MM.1S (cell line): ENCODE measurements at regions not wholly inside any gene's neighbourhood (a gene's known extent, or its start where the extent isn't known, plus 50 kb on each side); places are given as distances from the start of the nearest gene placed in this dataset.

Source experiments
- EZH2 ChIP-seq: fragments of 300-600 bp; sonication (generic); optimal IDR thresholded peaks from 2 replicates; pipeline ENCODE3; 2017; ENCODE audit warnings: low read depth, mild to moderate bottlenecking, antibody characterized with exemption, low read length, mixed read lengths
- TF ChIP-seq, protein P1 (sequence below): fragments of 300-600 bp; sonication (generic); IDR thresholded peaks from 2 replicates; pipeline ENCODE4 v1.5.1; 2016; ENCODE audit warnings: antibody characterized with exemption, low read length, mixed read lengths

DNA sequence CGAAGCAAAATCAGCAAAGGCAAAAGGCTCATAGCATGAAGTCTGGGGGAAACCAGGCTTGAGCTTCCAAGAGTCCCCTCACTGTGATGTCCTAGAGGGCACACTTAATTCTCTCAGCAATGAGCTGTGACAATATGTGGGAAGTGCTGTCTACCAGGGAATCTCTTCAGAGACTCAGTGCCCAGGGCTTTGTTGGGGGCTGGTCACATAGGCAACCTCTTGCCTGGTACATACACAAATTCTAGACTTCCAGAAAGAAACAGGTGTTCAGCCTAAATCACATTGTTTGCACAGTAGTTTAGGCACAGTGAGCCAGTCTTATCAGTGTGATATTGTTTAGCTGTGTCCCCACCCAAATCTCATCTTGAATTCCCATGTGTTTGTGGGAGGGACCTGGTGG lies 400.5 kb downstream of the PRDM2 start:
- TF ChIP-seq, protein P1, sequence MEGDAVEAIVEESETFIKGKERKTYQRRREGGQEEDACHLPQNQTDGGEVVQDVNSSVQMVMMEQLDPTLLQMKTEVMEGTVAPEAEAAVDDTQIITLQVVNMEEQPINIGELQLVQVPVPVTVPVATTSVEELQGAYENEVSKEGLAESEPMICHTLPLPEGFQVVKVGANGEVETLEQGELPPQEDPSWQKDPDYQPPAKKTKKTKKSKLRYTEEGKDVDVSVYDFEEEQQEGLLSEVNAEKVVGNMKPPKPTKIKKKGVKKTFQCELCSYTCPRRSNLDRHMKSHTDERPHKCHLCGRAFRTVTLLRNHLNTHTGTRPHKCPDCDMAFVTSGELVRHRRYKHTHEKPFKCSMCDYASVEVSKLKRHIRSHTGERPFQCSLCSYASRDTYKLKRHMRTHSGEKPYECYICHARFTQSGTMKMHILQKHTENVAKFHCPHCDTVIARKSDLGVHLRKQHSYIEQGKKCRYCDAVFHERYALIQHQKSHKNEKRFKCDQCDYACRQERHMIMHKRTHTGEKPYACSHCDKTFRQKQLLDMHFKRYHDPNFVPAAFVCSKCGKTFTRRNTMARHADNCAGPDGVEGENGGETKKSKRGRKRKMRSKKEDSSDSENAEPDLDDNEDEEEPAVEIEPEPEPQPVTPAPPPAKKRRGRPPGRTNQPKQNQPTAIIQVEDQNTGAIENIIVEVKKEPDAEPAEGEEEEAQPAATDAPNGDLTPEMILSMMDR = no peak
- no peak for TF ChIP-seq EZH2
